ENCODE measurements at regions not wholly inside any gene's neighbourhood (a gene's known extent, or its start where the extent isn't known, plus 50 kb on each side); places are given as distances from the start of the nearest gene placed in this dataset.

DNA sequence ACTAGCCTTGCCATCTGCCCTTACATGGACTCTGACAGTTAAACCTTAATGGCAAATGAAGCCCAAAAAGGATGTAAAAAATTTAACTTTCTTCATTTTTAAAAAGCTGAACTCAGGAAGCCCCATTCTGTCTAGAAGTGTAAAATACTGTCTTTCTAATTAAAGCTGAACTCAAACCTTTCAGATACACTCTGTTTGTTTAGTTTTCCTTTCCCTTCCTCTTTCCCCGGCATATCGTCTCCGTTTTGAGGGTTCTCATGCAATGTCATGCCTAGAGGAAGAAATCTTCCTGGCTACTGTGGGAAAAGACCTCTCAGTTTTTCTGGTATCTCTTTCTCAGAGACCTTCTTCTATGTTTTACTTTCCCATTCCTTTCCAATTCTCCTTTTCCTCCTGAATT lies 841.5 kb downstream of the DTWD2 start:
- H3K79me2 ChIP-seq (ENCODE audit: insufficient read depth, low read depth): no peaks in the 10 kb centered on the region
- no peaks in the 10 kb centered on the region for H4K20me1 ChIP-seq (ENCODE audit: insufficient read depth)
- no peak overlapping the region for H3K27ac ChIP-seq
- no peak overlapping the region for H3K4me3 ChIP-seq (IDR thresholded peaks at IDR 0.05; ENCODE audit: insufficient read depth, low read depth, low read length)
- no peaks in the 10 kb centered on the region for H3K36me3 ChIP-seq (ENCODE audit: insufficient read depth)
- no peak overlapping the region for H2AFZ ChIP-seq (ENCODE audit: low read depth)
- H3K27me3 ChIP-seq (ENCODE audit: insufficient read depth, low read depth): no peaks in the 10 kb centered on the region
- no peaks in the 10 kb centered on the region for H3K4me1 ChIP-seq (ENCODE audit: low read depth, poor library complexity, severe bottlenecking)
- H3K9ac ChIP-seq: no peak overlapping the region
- TF ChIP-seq, protein P1, sequence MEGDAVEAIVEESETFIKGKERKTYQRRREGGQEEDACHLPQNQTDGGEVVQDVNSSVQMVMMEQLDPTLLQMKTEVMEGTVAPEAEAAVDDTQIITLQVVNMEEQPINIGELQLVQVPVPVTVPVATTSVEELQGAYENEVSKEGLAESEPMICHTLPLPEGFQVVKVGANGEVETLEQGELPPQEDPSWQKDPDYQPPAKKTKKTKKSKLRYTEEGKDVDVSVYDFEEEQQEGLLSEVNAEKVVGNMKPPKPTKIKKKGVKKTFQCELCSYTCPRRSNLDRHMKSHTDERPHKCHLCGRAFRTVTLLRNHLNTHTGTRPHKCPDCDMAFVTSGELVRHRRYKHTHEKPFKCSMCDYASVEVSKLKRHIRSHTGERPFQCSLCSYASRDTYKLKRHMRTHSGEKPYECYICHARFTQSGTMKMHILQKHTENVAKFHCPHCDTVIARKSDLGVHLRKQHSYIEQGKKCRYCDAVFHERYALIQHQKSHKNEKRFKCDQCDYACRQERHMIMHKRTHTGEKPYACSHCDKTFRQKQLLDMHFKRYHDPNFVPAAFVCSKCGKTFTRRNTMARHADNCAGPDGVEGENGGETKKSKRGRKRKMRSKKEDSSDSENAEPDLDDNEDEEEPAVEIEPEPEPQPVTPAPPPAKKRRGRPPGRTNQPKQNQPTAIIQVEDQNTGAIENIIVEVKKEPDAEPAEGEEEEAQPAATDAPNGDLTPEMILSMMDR (conservative IDR thresholded peaks at IDR 0.05; ENCODE audit: low read depth, low read length): no peak
- H3K4me2 ChIP-seq: no peak overlapping the region

DNA sequence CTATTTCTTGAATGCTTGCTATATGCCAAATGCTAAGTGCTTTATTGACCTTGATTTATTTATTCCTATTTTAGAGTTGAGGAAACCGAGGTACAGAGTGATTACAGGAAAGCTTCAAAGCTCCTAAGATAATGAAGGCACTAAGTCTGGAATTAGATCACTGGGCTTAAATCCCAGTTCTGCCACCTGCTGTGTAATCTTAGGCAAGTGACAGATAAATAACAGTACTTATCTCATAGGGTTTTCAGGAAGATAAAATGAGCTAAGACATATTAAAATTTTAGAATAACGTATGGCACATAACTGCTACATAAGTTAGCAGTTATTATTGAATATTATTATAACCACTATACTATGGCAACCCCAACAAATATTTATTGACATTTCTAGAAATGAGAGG lies 843.8 kb downstream of the DTWD2 start:
- no peaks in the 10 kb centered on the region for H3K27me3 ChIP-seq (ENCODE audit: insufficient read depth, low read depth)
- H3K27ac ChIP-seq: no peak overlapping the region
- no peak overlapping the region for H3K4me3 ChIP-seq (IDR thresholded peaks at IDR 0.05; ENCODE audit: insufficient read depth, low read depth, low read length)
- no peak overlapping the region for H2AFZ ChIP-seq (ENCODE audit: low read depth)
- no peak overlapping the region for H3K9ac ChIP-seq
- TF ChIP-seq, protein P1 (conservative IDR thresholded peaks at IDR 0.05; ENCODE audit: low read depth, low read length): no peak
- H3K4me1 ChIP-seq (ENCODE audit: low read depth, poor library complexity, severe bottlenecking): no peaks in the 10 kb centered on the region
- no peaks in the 10 kb centered on the region for H3K79me2 ChIP-seq (ENCODE audit: insufficient read depth, low read depth)
- H3K4me2 ChIP-seq: no peak overlapping the region
- no peaks in the 10 kb centered on the region for H4K20me1 ChIP-seq (ENCODE audit: insufficient read depth)
- H3K36me3 ChIP-seq (ENCODE audit: insufficient read depth): no peaks in the 10 kb centered on the region

DNA sequence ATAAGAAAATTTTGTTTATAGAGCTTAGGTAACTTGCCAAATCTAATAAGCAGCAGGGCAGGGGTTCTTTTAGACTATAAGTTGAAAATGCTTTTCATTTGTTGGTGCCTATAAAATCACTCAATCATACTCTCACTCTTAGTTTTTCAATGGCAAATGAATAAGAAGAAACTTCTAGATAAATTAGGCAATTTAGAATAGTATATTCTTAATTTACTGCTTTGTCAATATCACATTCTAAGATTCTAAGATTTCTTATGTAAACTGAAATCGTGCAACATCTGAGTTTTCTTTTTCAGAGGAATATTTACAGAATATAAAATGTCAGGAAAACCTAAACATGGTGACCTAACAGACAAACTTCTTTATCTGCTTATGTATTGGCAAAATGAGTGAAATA lies 849.0 kb downstream of the DTWD2 start:
- H4K20me1 ChIP-seq (ENCODE audit: insufficient read depth): no peaks in the 10 kb centered on the region
- H3K27me3 ChIP-seq (ENCODE audit: insufficient read depth, low read depth): no peaks in the 10 kb centered on the region
- no peak overlapping the region for H3K9ac ChIP-seq
- no peak overlapping the region for H3K4me2 ChIP-seq
- no peaks in the 10 kb centered on the region for H3K4me1 ChIP-seq (ENCODE audit: low read depth, poor library complexity, severe bottlenecking)
- H2AFZ ChIP-seq (ENCODE audit: low read depth): no peak overlapping the region
- H3K27ac ChIP-seq: no peak overlapping the region
- TF ChIP-seq, protein P1 (conservative IDR thresholded peaks at IDR 0.05; ENCODE audit: low read depth, low read length): no peak
- H3K36me3 ChIP-seq (ENCODE audit: insufficient read depth): no peaks in the 10 kb centered on the region
- no peaks in the 10 kb centered on the region for H3K79me2 ChIP-seq (ENCODE audit: insufficient read depth, low read depth)
- H3K4me3 ChIP-seq (IDR thresholded peaks at IDR 0.05; ENCODE audit: insufficient read depth, low read depth, low read length): no peak overlapping the region

DNA sequence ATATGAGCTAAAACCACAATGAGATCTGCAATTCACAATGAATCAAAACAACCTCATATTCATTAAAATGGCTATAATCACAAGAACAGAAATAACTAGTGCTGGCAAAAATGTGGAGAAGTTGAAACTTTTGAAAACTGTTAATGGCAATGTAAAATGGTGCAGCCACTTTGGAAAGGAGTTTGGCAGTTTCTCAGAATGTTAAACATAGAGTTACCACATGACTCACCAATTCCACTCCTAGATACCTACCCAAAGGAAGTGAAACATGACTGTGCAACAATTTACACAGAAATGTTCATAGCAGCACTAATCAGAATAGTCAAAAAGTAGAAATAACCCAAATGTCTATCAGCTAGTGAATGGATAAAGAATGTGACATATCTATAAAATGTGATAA lies 862.2 kb downstream of the DTWD2 start:
- Histone ChIP-seq H3K4me3 (IDR thresholded peaks at IDR 0.05; ENCODE audit: insufficient read depth, low read depth, low read length) (no peak overlapping the region), H3K27ac (no peak overlapping the region), H3K4me2 (no peak overlapping the region), H3K79me2 (ENCODE audit: insufficient read depth, low read depth) (no peaks in the 10 kb centered on the region), H3K9ac (no peak overlapping the region), H3K4me1 (ENCODE audit: low read depth, poor library complexity, severe bottlenecking) (peaks cover 13% of the 10 kb centered on the region), H3K36me3 (ENCODE audit: insufficient read depth) (no peaks in the 10 kb centered on the region), H4K20me1 (ENCODE audit: insufficient read depth) (no peaks in the 10 kb centered on the region), H3K27me3 (ENCODE audit: insufficient read depth, low read depth) (no peaks in the 10 kb centered on the region), H2AFZ (ENCODE audit: low read depth) (no peak overlapping the region)
- TF ChIP-seq, protein P1 (conservative IDR thresholded peaks at IDR 0.05; ENCODE audit: low read depth, low read length): no peak

DNA sequence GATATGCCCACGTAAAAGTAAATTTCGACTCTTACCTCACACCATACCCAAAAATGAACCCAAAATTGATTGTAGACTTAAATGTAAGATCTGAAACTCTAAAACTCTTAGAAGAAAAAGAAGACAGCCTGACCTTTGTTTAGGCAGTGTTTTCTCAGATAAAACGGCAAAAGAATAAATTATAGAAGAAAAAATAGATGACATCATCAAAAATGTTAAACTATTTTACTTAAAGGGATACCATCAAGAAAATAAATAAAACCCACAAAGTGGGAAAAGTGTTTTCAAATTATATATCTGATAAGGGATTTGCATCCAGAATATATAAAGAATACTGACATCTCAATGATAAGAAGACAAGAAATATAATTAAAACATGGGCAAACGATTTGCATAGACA lies 862.7 kb downstream of the DTWD2 start:
- H3K4me1 ChIP-seq (ENCODE audit: low read depth, poor library complexity, severe bottlenecking): peaks cover 13% of the 10 kb centered on the region
- TF ChIP-seq, protein P1 (conservative IDR thresholded peaks at IDR 0.05; ENCODE audit: low read depth, low read length): no peak
- H2AFZ ChIP-seq (ENCODE audit: low read depth): no peak overlapping the region
- no peaks in the 10 kb centered on the region for H3K36me3 ChIP-seq (ENCODE audit: insufficient read depth)
- no peak overlapping the region for H3K27ac ChIP-seq
- H3K4me2 ChIP-seq: no peak overlapping the region
- no peak overlapping the region for H3K4me3 ChIP-seq (IDR thresholded peaks at IDR 0.05; ENCODE audit: insufficient read depth, low read depth, low read length)
- no peaks in the 10 kb centered on the region for H3K27me3 ChIP-seq (ENCODE audit: insufficient read depth, low read depth)
- no peaks in the 10 kb centered on the region for H3K79me2 ChIP-seq (ENCODE audit: insufficient read depth, low read depth)
- no peaks in the 10 kb centered on the region for H4K20me1 ChIP-seq (ENCODE audit: insufficient read depth)
- H3K9ac ChIP-seq: no peak overlapping the region

Measured in KMS-11 (cell line).